H9 (cell line): ENCODE measurements at regions not wholly inside any gene's neighbourhood (a gene's known extent, or its start where the extent isn't known, plus 50 kb on each side); places are given as distances from the start of the nearest gene placed in this dataset.

Experiments
- DNase-seq: peaks from one replicate; pipeline ENCODE4 v3.0.0-alpha.2; 2017
- H2AFZ ChIP-seq: one replicate; pipeline ENCODE4 v1.6.1; 2013; ENCODE audit warnings: mild to moderate bottlenecking, low read length, control low read depth, moderate library complexity
- H2AK5ac ChIP-seq: 2 replicates; pipeline ENCODE4 v1.6.1; 2013; ENCODE audit warnings: low read length, control low read depth, mixed read lengths; ENCODE audit not compliant: insufficient read length
- H2BK120ac ChIP-seq: one replicate; pipeline ENCODE4 v1.6.1; 2013; ENCODE audit warnings: low read depth, mild to moderate bottlenecking, low read length, control low read depth, inconsistent platforms; ENCODE audit not compliant: poor library complexity, severe bottlenecking
- H2BK12ac ChIP-seq: 2 replicates; pipeline ENCODE4 v1.6.1; 2013; ENCODE audit warnings: low read length, control low read depth, mixed read lengths, low read depth; ENCODE audit not compliant: insufficient read length
- H2BK15ac ChIP-seq: 2 replicates; pipeline ENCODE4 v1.6.1; 2013; ENCODE audit warnings: low read depth, low read length, control low read depth
- H2BK20ac ChIP-seq: one replicate; pipeline ENCODE4 v1.6.1; 2013; ENCODE audit warnings: low read depth, mild to moderate bottlenecking, low read length, control low read depth, inconsistent platforms; ENCODE audit not compliant: poor library complexity, severe bottlenecking
- H2BK5ac ChIP-seq: 2 replicates; pipeline ENCODE4 v1.6.1; 2013; ENCODE audit warnings: low read length, control low read depth, mixed read lengths; ENCODE audit not compliant: insufficient read length
- H3K14ac ChIP-seq: 2 replicates; pipeline ENCODE4 v1.6.1; 2013; ENCODE audit warnings: low read length, control low read depth; ENCODE audit not compliant: insufficient read depth
- H3K18ac ChIP-seq: 2 replicates; pipeline ENCODE4 v1.6.1; 2013; ENCODE audit warnings: low read depth, mild to moderate bottlenecking, mixed read lengths, low read length, control low read depth; ENCODE audit not compliant: insufficient read length
- H3K23ac ChIP-seq: 2 replicates; pipeline ENCODE4 v1.6.1; 2013; ENCODE audit warnings: low read length, control low read depth, mixed read lengths, low read depth; ENCODE audit not compliant: insufficient read length
- H3K23me2 ChIP-seq: 2 replicates; pipeline ENCODE4 v1.6.1; 2013; ENCODE audit warnings: low read depth, mild to moderate bottlenecking, mixed read lengths, low read length, control low read depth; ENCODE audit not compliant: insufficient read length, poor library complexity, severe bottlenecking
- H3K27ac ChIP-seq: 2 replicates; pipeline ENCODE4 v1.5.1; 2013; ENCODE audit warnings: low read length, control low read depth, mixed read lengths, low read depth; ENCODE audit not compliant: insufficient read length
- H3K27me3 ChIP-seq: 2 replicates; pipeline ENCODE4 v1.6.1; 2013; ENCODE audit warnings: low read length, control low read depth, inconsistent platforms; ENCODE audit not compliant: insufficient read depth
- H3K4ac ChIP-seq: 2 replicates; pipeline ENCODE4 v1.6.1; 2013; ENCODE audit warnings: low read depth, mild to moderate bottlenecking, control low read depth, inconsistent platforms, low read length, moderate library complexity
- H3K4me1 ChIP-seq: 2 replicates; pipeline ENCODE4 v1.6.1; 2013; ENCODE audit warnings: low read length, control low read depth, inconsistent platforms; ENCODE audit not compliant: insufficient read depth
- H3K4me2 ChIP-seq: 2 replicates; pipeline ENCODE4 v1.6.1; 2013; ENCODE audit warnings: low read length, control low read depth, mixed read lengths; ENCODE audit not compliant: insufficient read length, insufficient read depth
- H3K56ac ChIP-seq: 2 replicates; pipeline ENCODE4 v1.6.1; 2013; ENCODE audit warnings: low read depth, mild to moderate bottlenecking, mixed read lengths, low read length, control low read depth; ENCODE audit not compliant: insufficient read length
- H3K79me1 ChIP-seq: 2 replicates; pipeline ENCODE4 v1.6.1; 2013; ENCODE audit warnings: low read depth, mild to moderate bottlenecking, moderate library complexity, low read length, control low read depth, inconsistent platforms; ENCODE audit not compliant: insufficient read depth, poor library complexity, severe bottlenecking
- H3K79me2 ChIP-seq: 2 replicates; pipeline ENCODE4 v1.6.1; 2013; ENCODE audit warnings: low read length, control low read depth, inconsistent platforms; ENCODE audit not compliant: insufficient read depth
- H3K9ac ChIP-seq: 2 replicates; pipeline ENCODE4 v1.6.1; 2013; ENCODE audit warnings: low read length, control low read depth, mixed read lengths; ENCODE audit not compliant: insufficient read length; ENCODE audit errors: extremely low read depth
- H3K9me3 ChIP-seq: one replicate; pipeline ENCODE4 v1.6.1; 2013; ENCODE audit warnings: low read depth, low read length, inconsistent platforms; ENCODE audit not compliant: control insufficient read depth
- H3T11ph ChIP-seq: one replicate; pipeline ENCODE4 v1.6.1; 2013; ENCODE audit warnings: mild to moderate bottlenecking, low read length, control low read depth, inconsistent platforms
- H4K20me1 ChIP-seq: one replicate; pipeline ENCODE4 v1.6.1; 2013; ENCODE audit not compliant: control insufficient read depth, insufficient read length, insufficient read depth
- H4K5ac ChIP-seq: 2 replicates; pipeline ENCODE4 v1.6.1; 2013; ENCODE audit warnings: low read depth, mild to moderate bottlenecking, mixed read lengths, low read length, control low read depth; ENCODE audit not compliant: insufficient read length
- H4K8ac ChIP-seq: replicated peaks from 2 replicates; pipeline ENCODE4 v1.6.1; 2013; ENCODE audit warnings: low read length, control low read depth, mixed read lengths, low read depth; ENCODE audit not compliant: insufficient read length
- H4K91ac ChIP-seq: 2 replicates; pipeline ENCODE4 v1.6.1; 2013; ENCODE audit warnings: low read depth, mild to moderate bottlenecking, moderate library complexity, mixed read lengths, low read length, control low read depth; ENCODE audit not compliant: insufficient read length
- H3K27ac Mint-ChIP-seq, 3 experiments: 2 replicates in 2 of 3; 3 replicates in 1 of 3; pipeline ENCODE4 v1.8.0; 2020 to 2021; ENCODE audit warnings: mixed read lengths in 3 of 3, mild to moderate bottlenecking in 1 of 3, moderate library complexity in 1 of 3
- H3K27me3 Mint-ChIP-seq: 2 replicates; pipeline ENCODE4 v1.8.0; 2021; ENCODE audit warnings: low read depth, mild to moderate bottlenecking, moderate library complexity, mixed read lengths
- H3K36me3 Mint-ChIP-seq, 3 experiments: 2 replicates in 2 of 3; 3 replicates in 1 of 3; pipeline ENCODE4 v1.8.0; 2020 to 2021; ENCODE audit warnings: low read depth in 3 of 3, mixed read lengths in 3 of 3; ENCODE audit not compliant: insufficient read depth in 1 of 3
- H3K4me1 Mint-ChIP-seq, 2 experiments: 2 replicates each; pipeline ENCODE4 v1.8.0; 2020; ENCODE audit warnings: mixed read lengths in 2 of 2
- H3K4me3 Mint-ChIP-seq, 2 experiments: 2 replicates in 1 of 2; 3 replicates in 1 of 2; pipeline ENCODE4 v1.8.0; 2020 to 2021; ENCODE audit warnings: mild to moderate bottlenecking in 2 of 2, mixed read lengths in 2 of 2, moderate library complexity in 1 of 2
- H3K9me3 Mint-ChIP-seq, 2 experiments: 2 replicates in 1 of 2; 3 replicates in 1 of 2; pipeline ENCODE4 v1.8.0; 2020; ENCODE audit warnings: mild to moderate bottlenecking in 2 of 2, mixed read lengths in 2 of 2, moderate library complexity in 1 of 2
- CTCF ChIP-seq: fragments of 200-600 bp; sonication (generic); conservative IDR thresholded peaks from 3 replicates; pipeline ENCODE4 v1.8.0; 2021; ENCODE audit warnings: antibody characterized with exemption, mild to moderate bottlenecking
- WGBS: extraction: QIAGEN DNeasy Blood & Tissue Kit; methylation state at CpG from one replicate; pipeline ENCODE4 v1.1.7; 2013; ENCODE audit warnings: missing lambda C conversion rate, low lambda C conversion rate, mixed read lengths; ENCODE audit not compliant: insufficient read length; ENCODE audit errors: extremely low coverage; 5-methylcytosine and 5-hydroxymethylcytosine counted together

GRCh38 chr11:127472505-127472904 is 471.9 kb upstream of the KIRREL3 start:
- H3K14ac ChIP-seq: no peak overlapping the region
- Mint-ChIP-seq H3K9me3 (no peaks in the 10 kb centered on the region), H3K4me1 (0 out of 4 replicates have a peak, but pooled peaks cover 0 to 4% of the 10 kb centered on the region in 2 experiments), H3K27me3 (peaks cover 4% of the 10 kb centered on the region; the same call in 1 of the 2 replicates), H3K4me3 (no peak overlapping the region), H3K27ac (no peak overlapping the region), H3K36me3 (no peaks in the 10 kb centered on the region)
- no peak overlapping the region for H3K27ac ChIP-seq
- no peak overlapping the region for H2BK20ac ChIP-seq
- H4K8ac ChIP-seq: no peak overlapping the region
- no peaks in the 10 kb centered on the region for H3K79me2 ChIP-seq
- H2AFZ ChIP-seq: no peak overlapping the region
- no peak overlapping the region for H3K23ac ChIP-seq
- no peaks in the 10 kb centered on the region for H3K9me3 ChIP-seq
- H2BK5ac ChIP-seq: no peak overlapping the region
- H3K79me1 ChIP-seq: no peaks in the 10 kb centered on the region
- no peak for DNase-seq
- TF ChIP-seq CTCF: no peak
- no peak overlapping the region for H4K5ac ChIP-seq
- H3K9ac ChIP-seq: no peak overlapping the region
- no peak overlapping the region for H3K4ac ChIP-seq
- no peak overlapping the region for H3K18ac ChIP-seq
- no peaks in the 10 kb centered on the region for H3K23me2 ChIP-seq
- no CpG with 5 or more reads among the region's 7 CpGs for WGBS
- no peak overlapping the region for H4K91ac ChIP-seq
- no peaks in the 10 kb centered on the region for H4K20me1 ChIP-seq
- no peak overlapping the region for H3K56ac ChIP-seq
- H3T11ph ChIP-seq: no peak overlapping the region
- H3K4me2 ChIP-seq: no peak overlapping the region
- no peak overlapping the region for H2BK12ac ChIP-seq
- no peak overlapping the region for H2BK15ac ChIP-seq
- no peak overlapping the region for H2BK120ac ChIP-seq
- H3K27me3 ChIP-seq: no peaks in the 10 kb centered on the region
- no peaks in the 10 kb centered on the region for H3K4me1 ChIP-seq
- H2AK5ac ChIP-seq: no peak overlapping the region
